ACC112 (cell line): ENCODE measurements at regions not wholly inside any gene's neighbourhood (a gene's known extent, or its start where the extent isn't known, plus 50 kb on each side); places are given as distances from the start of the nearest gene placed in this dataset.

Experiments
- H2AFZ ChIP-seq: fragments of 200-600 bp; sonication (generic); one replicate; pipeline ENCODE4 v1.6.0; 2017; ENCODE audit warnings: antibody characterized with exemption, low read length; ENCODE audit not compliant: unreplicated experiment
- H3K27ac ChIP-seq: fragments of 200-600 bp; sonication (generic); 2 replicates; pipeline ENCODE4 v1.5.1; 2014; ENCODE audit warnings: low read depth, mild to moderate bottlenecking, antibody characterized with exemption, low read length, moderate library complexity
- H3K27me3 ChIP-seq: fragments of 200-600 bp; sonication (generic); 2 replicates; pipeline ENCODE4 v1.6.1; 2014; ENCODE audit warnings: mild to moderate bottlenecking, antibody characterized with exemption, low read length, moderate library complexity, mixed read lengths; ENCODE audit not compliant: insufficient read depth
- H3K36me3 ChIP-seq: fragments of 200-600 bp; sonication (generic); 2 replicates; pipeline ENCODE4 v1.6.1; 2016; ENCODE audit warnings: mild to moderate bottlenecking, antibody characterized with exemption, low read length, moderate library complexity, mixed read lengths; ENCODE audit not compliant: insufficient read depth
- H3K4me1 ChIP-seq: fragments of 200-600 bp; sonication (generic); one replicate; pipeline ENCODE4 v1.6.1; 2016; ENCODE audit warnings: low read length, mixed read lengths; ENCODE audit not compliant: insufficient read depth, unreplicated experiment, control insufficient read depth
- H3K4me3 ChIP-seq: fragments of 200-600 bp; sonication (generic); 2 replicates; pipeline ENCODE4 v1.5.1; 2014; ENCODE audit warnings: mild to moderate bottlenecking, low read depth, low read length
- H3K79me2 ChIP-seq: fragments of 200-600 bp; sonication (generic); one replicate; pipeline ENCODE4 v1.6.0; 2016; ENCODE audit warnings: low read length; ENCODE audit not compliant: control insufficient read depth, unreplicated experiment, insufficient read depth

- H3K79me2 ChIP-seq: no peaks in the 10 kb centered on the region
- H3K4me1 ChIP-seq: no peaks in the 10 kb centered on the region
- H3K4me3 ChIP-seq: no peak overlapping the region
- no peak overlapping the region for H3K27ac ChIP-seq
- no peaks in the 10 kb centered on the region for H3K27me3 ChIP-seq
- H2AFZ ChIP-seq: no peak overlapping the region
- no peaks in the 10 kb centered on the region for H3K36me3 ChIP-seq
Measured at GRCh38 chr14:39857376-39858055, 425.3 kb upstream of the FBXO33 start.

- Histone ChIP-seq H3K4me1 (no peaks in the 10 kb centered on the region), H3K36me3 (no peaks in the 10 kb centered on the region), H3K4me3 (no peak overlapping the region), H3K27ac (no peak overlapping the region), H3K27me3 (no peaks in the 10 kb centered on the region), H2AFZ (no peak overlapping the region), H3K79me2 (no peaks in the 10 kb centered on the region)
Measured at GRCh38 chr14:39853441-39853840, 421.2 kb upstream of the FBXO33 start.

DNA sequence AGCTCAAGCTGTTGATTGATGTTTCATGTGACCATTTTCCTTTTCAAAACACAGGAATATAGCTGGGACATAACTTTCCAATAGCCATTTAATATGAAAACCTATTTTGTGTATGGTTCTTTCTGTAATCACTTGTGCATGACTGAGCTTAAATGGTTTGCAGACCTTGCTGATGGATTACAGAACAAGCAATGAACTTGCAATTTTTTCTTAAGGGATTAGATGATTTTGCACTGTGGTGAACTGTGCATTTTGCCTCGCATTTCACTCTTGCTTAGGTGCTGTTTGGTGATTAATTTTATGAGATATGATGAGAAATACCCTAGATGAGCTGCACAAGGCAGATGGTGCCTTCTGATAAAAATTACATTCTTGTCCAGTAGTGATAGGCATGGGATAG lies 419.0 kb upstream of the FBXO33 start:
- Histone ChIP-seq H3K4me3 (no peak overlapping the region), H2AFZ (no peak overlapping the region), H3K36me3 (no peaks in the 10 kb centered on the region), H3K27me3 (no peaks in the 10 kb centered on the region), H3K79me2 (no peaks in the 10 kb centered on the region), H3K27ac (no peak overlapping the region), H3K4me1 (no peaks in the 10 kb centered on the region)

DNA sequence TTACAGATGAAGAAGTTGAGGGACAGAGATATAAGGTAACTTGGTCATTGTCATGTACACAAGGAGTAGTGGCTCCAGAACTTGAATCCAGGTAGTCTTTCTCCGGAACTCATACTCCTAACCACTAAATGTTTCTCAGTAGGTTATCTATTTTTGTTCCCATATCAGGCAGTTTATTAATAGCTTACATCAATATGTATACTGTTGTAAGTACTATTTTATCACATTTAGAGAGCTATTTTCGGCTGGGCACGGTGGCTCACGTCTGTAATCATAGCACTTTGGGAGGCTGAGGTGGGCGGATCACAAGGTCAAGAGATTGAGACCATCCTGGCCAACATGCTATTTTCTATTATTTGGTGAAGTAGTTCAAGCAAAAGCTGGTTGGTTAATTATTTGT lies 415.6 kb upstream of the FBXO33 start:
- H3K27me3 ChIP-seq: no peaks in the 10 kb centered on the region
- H3K27ac ChIP-seq: no peak overlapping the region
- H3K4me3 ChIP-seq: no peak overlapping the region
- H3K36me3 ChIP-seq: no peaks in the 10 kb centered on the region
- no peaks in the 10 kb centered on the region for H3K79me2 ChIP-seq
- H3K4me1 ChIP-seq: no peaks in the 10 kb centered on the region
- no peak overlapping the region for H2AFZ ChIP-seq

GRCh38 chr14:39847194-39847593 lies 415.0 kb upstream of the FBXO33 start:
- no peaks in the 10 kb centered on the region for H3K79me2 ChIP-seq
- no peak overlapping the region for H3K27ac ChIP-seq
- no peaks in the 10 kb centered on the region for H3K4me1 ChIP-seq
- no peaks in the 10 kb centered on the region for H3K36me3 ChIP-seq
- H2AFZ ChIP-seq: no peak overlapping the region
- H3K27me3 ChIP-seq: no peaks in the 10 kb centered on the region
- H3K4me3 ChIP-seq: no peak overlapping the region

GRCh38 chr14:39843881-39844280 lies 411.6 kb upstream of the FBXO33 start:
- Histone ChIP-seq H3K27ac (no peak overlapping the region), H3K36me3 (no peaks in the 10 kb centered on the region), H3K4me3 (no peak overlapping the region), H3K79me2 (no peaks in the 10 kb centered on the region), H3K27me3 (no peaks in the 10 kb centered on the region), H2AFZ (no peak overlapping the region), H3K4me1 (no peaks in the 10 kb centered on the region)

- H3K79me2 ChIP-seq: no peaks in the 10 kb centered on the region
- no peaks in the 10 kb centered on the region for H3K36me3 ChIP-seq
- H2AFZ ChIP-seq: no peak overlapping the region
- H3K4me1 ChIP-seq: no peaks in the 10 kb centered on the region
- no peak overlapping the region for H3K27ac ChIP-seq
- H3K27me3 ChIP-seq: no peaks in the 10 kb centered on the region
- no peak overlapping the region for H3K4me3 ChIP-seq
Measured at GRCh38 chr14:39841088-39841487, 408.9 kb upstream of the FBXO33 start.

DNA sequence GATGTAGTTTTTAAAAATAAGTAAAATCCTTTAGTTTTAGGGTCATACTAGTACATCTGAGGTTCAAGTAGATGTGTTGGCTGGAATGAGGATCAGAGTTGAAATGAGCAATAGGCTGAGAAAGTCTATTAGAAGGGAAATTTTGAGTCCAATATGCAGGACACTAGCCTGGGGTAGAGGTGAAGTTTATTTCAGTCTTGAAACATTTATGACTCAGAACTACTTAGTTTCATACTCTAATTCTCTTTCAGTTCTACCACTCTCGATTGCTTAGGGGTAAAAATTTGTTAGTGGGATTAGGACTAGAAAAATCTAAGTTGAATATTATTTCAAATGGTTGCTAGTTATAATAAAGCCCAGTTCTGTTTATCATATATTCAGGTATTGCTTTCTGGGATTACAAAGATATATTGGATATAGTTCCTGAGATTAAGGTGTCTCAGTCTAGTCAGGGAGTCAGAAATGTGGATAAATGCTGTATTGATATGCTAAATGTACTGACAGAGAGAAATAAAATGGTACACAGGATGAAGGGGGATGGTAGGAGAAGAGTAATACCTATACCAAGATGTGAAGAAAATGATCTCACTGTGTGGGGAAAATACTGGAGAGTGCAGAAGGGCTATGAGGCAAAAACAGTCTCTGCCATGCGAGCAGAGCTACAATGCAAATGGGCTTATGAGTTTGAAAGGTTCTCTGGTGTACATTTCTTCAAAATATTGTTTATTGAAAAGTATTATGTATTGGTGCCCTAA lies 395.8 kb upstream of the FBXO33 start:
- H3K27ac ChIP-seq: no peak overlapping the region
- no peaks in the 10 kb centered on the region for H3K4me1 ChIP-seq
- H3K79me2 ChIP-seq: no peaks in the 10 kb centered on the region
- no peaks in the 10 kb centered on the region for H3K27me3 ChIP-seq
- no peaks in the 10 kb centered on the region for H3K36me3 ChIP-seq
- H2AFZ ChIP-seq: no peak overlapping the region
- H3K4me3 ChIP-seq: no peak overlapping the region

- Histone ChIP-seq H3K4me1 (no peaks in the 10 kb centered on the region), H3K27ac (no peak overlapping the region), H3K27me3 (no peaks in the 10 kb centered on the region), H3K36me3 (no peaks in the 10 kb centered on the region), H3K79me2 (no peaks in the 10 kb centered on the region), H2AFZ (no peak overlapping the region), H3K4me3 (no peak overlapping the region)
Measured at GRCh38 chr14:39812532-39813320, 380.5 kb upstream of the FBXO33 start.

- Histone ChIP-seq H3K79me2 (no peaks in the 10 kb centered on the region), H3K27ac (no peak overlapping the region), H2AFZ (no peak overlapping the region), H3K27me3 (no peaks in the 10 kb centered on the region), H3K4me3 (no peak overlapping the region), H3K36me3 (no peaks in the 10 kb centered on the region), H3K4me1 (no peaks in the 10 kb centered on the region)
Measured at GRCh38 chr14:39807271-39807670, 375.0 kb upstream of the FBXO33 start.
